Vagina (tissue), 2 donors: ENCODE measurements at regions not wholly inside any gene's neighbourhood (a gene's known extent, or its start where the extent isn't known, plus 50 kb on each side); places are given as distances from the start of the nearest gene placed in this dataset.

Experiments used
- POLR2AphosphoS5 ChIP-seq, 2 donors: sonication (generic); formaldehyde crosslinking; IDR thresholded peaks; one replicate each; pipeline ENCODE4 v1.9.0; 2017; ENCODE audit warnings: antibody characterized with exemption in 2 of 2, mild to moderate bottlenecking in 2 of 2, low read depth in 1 of 2; ENCODE audit not compliant: insufficient read depth in 1 of 2
- TF ChIP-seq, protein P1 (sequence below), 3 experiments: fragments of 450-650 bp in 2 of 3; fragments of 200-600 bp in 1 of 3; sonication (generic) in 1 of 3; IDR thresholded peaks; one replicate each; pipeline ENCODE4 v1.5.1; 2017 to 2019; ENCODE audit warnings: antibody characterized with exemption in 3 of 3, mild to moderate bottlenecking in 2 of 3, moderate library complexity in 2 of 3

DNA sequence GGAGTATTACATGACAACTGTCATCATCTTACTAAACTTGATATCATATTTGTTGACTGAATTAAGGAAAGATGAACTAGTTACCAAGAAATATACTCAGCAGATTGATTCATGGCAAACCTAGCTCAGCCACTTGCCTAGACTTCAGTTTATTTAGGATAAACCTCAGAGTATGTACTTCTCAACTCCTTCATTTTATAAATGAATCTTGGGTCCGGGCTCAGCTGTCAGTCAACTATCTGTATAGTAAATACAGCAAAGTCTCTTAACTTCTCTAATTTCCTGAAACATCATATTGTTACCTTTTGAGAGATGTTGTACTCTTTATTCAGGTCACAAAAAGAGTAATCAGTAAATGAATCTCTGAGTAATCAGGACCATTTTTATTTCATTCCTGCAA is 211.0 kb upstream of the KLF14 start:
- TF ChIP-seq, protein P1, sequence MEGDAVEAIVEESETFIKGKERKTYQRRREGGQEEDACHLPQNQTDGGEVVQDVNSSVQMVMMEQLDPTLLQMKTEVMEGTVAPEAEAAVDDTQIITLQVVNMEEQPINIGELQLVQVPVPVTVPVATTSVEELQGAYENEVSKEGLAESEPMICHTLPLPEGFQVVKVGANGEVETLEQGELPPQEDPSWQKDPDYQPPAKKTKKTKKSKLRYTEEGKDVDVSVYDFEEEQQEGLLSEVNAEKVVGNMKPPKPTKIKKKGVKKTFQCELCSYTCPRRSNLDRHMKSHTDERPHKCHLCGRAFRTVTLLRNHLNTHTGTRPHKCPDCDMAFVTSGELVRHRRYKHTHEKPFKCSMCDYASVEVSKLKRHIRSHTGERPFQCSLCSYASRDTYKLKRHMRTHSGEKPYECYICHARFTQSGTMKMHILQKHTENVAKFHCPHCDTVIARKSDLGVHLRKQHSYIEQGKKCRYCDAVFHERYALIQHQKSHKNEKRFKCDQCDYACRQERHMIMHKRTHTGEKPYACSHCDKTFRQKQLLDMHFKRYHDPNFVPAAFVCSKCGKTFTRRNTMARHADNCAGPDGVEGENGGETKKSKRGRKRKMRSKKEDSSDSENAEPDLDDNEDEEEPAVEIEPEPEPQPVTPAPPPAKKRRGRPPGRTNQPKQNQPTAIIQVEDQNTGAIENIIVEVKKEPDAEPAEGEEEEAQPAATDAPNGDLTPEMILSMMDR (IDR thresholded peaks at IDR 0.05), result no peak
- no peak for TF ChIP-seq POLR2AphosphoS5 (IDR thresholded peaks at IDR 0.05; ENCODE audit: insufficient read depth in 1 of 2, low read depth in 1 of 2)
